Ectodermal cell (in vitro differentiated cells): ENCODE measurements at regions not wholly inside any gene's neighbourhood (a gene's known extent, or its start where the extent isn't known, plus 50 kb on each side); places are given as distances from the start of the nearest gene placed in this dataset.

Experiments used
- H3K27ac ChIP-seq: 2 replicates; pipeline ENCODE4 v1.7.0; 2013; ENCODE audit warnings: mild to moderate bottlenecking, low read depth, low read length; ENCODE audit not compliant: insufficient read depth, poor library complexity, severe bottlenecking
- H3K27me3 ChIP-seq: 2 replicates; pipeline ENCODE4 v1.7.0; 2013; ENCODE audit warnings: mild to moderate bottlenecking, low read length; ENCODE audit not compliant: insufficient read depth, control insufficient read depth, poor library complexity, severe bottlenecking
- H3K36me3 ChIP-seq: one replicate; pipeline ENCODE4 v1.7.0; 2013; ENCODE audit warnings: low read length; ENCODE audit not compliant: control insufficient read depth, insufficient read depth
- H3K4me1 ChIP-seq: one replicate; pipeline ENCODE4 v1.7.0; 2013; ENCODE audit warnings: low read length; ENCODE audit not compliant: control insufficient read depth, insufficient read depth
- H3K4me3 ChIP-seq: 2 replicates; pipeline ENCODE4 v1.7.0; 2013; ENCODE audit warnings: low read depth, low read length, control low read depth; ENCODE audit not compliant: insufficient read depth
- H3K9me3 ChIP-seq: 2 replicates; pipeline ENCODE4 v1.7.0; 2013; ENCODE audit warnings: mild to moderate bottlenecking, low read length, moderate library complexity; ENCODE audit not compliant: control insufficient read depth
- whole genome bisulfite sequencing, 2 experiments: methylation state at CpG; one replicate each; pipeline ENCODE4 v1.1.7; 2013; ENCODE audit warnings: missing lambda C conversion rate in 2 of 2; 5-methylcytosine and 5-hydroxymethylcytosine counted together

DNA sequence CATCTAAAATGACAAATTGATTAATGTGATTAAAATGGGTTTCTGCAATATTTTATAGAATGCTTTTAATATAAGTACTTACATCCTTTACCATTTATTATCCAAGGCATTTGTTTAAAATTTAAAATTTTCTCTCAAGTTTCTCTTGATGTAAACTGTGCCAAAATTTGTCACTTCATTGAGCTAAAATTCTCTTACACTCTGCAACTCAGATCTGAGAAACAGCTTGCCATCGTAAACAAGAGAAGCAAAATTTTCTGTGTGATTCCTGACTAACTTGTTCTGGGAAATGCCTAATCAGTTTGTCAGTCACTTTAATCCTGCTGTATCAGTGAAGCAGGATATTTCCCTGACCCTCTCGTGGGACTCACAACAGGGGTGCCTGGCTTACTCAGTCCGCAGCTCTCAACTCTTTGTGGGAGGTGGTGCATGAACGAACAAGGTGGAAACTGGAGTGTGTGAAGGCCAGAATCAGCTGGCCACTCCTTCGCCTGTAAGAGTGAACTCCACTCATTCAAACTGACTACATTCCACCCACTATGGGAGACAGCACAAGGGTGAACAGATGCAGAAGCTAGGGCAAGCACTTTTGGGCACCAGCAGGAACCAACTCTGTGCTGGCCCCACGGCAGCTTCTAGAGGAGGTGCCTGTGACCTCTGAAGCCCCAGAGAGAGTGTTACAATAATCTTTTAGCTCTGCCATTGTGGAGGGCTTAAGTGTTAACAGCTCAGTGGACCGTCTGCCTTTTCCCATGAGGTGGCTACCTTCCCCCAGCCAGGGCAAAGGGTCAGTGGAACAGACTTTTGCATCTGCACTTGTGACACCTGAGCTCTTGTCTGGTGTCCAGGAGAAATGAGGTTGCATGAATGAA lies 349.4 kb downstream of the FAT4 start:
- WGBS, 2 experiments, result 74 to 80% methylated on average over 7 of the region's 7 CpGs
- H3K36me3 ChIP-seq, result no peaks in the 10 kb centered on the region
- no peak overlapping the region for H3K27ac ChIP-seq
- H3K4me1 ChIP-seq, result no peaks in the 10 kb centered on the region
- H3K4me3 ChIP-seq, result no peak overlapping the region
- no peaks in the 10 kb centered on the region for H3K9me3 ChIP-seq
- H3K27me3 ChIP-seq, result no peaks in the 10 kb centered on the region

DNA sequence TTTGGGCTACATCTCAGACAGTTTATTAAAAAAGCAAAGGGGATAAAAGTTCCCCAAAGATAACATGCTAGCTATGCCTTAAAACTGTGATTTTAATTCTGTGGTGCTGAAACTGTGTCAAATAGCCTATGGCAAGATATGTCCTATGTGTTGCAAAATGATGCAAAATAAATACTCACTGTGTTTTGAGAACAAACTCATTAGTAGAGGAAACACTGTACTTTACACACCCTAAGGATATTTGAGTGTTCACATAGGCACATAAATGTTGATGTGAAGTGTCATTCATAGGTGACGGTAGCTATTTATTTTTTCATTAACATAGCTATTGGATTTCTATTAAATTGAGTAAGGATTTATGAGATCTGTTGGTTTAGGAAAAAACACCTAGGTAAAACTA lies 351.9 kb downstream of the FAT4 start:
- H3K36me3 ChIP-seq, result no peaks in the 10 kb centered on the region
- no peaks in the 10 kb centered on the region for H3K9me3 ChIP-seq
- no peaks in the 10 kb centered on the region for H3K27me3 ChIP-seq
- H3K27ac ChIP-seq, result no peak overlapping the region
- WGBS, 2 experiments, result no CpG with 5 or more reads among the region's 1 CpG
- no peak overlapping the region for H3K4me3 ChIP-seq
- no peaks in the 10 kb centered on the region for H3K4me1 ChIP-seq

DNA sequence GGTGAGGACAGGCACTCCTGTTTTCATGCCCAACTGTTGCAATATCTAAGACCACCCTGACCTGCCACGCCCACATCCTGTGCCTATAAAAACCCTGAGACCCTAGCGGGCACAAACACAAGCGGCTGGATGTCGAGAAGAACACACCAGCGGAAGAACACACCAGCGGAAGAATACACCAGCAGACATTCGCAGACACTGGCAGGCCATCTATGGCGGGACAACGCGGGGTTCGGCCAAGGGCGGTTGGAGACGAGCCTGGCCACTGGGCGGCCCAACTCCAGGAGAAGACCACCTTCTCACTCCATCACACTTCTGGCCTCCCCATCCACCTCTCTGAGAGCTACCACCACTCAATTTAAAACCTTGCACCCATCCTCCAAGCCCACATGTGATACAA lies 361.4 kb downstream of the FAT4 start:
- H3K4me1 ChIP-seq, result no peaks in the 10 kb centered on the region
- H3K36me3 ChIP-seq, result no peaks in the 10 kb centered on the region
- H3K27ac ChIP-seq, result no peak overlapping the region
- no peaks in the 10 kb centered on the region for H3K9me3 ChIP-seq
- H3K4me3 ChIP-seq, result no peak overlapping the region
- 95 to 97% methylated on average over 14 of the region's 14 CpGs for WGBS, 2 experiments
- H3K27me3 ChIP-seq, result no peaks in the 10 kb centered on the region

GRCh38 chr4:125676583-125676982 lies 361.8 kb downstream of the FAT4 start:
- no peaks in the 10 kb centered on the region for H3K4me1 ChIP-seq
- 91 to 94% methylated on average over 12 of the region's 12 CpGs for WGBS, 2 experiments
- no peak overlapping the region for H3K27ac ChIP-seq
- no peak overlapping the region for H3K4me3 ChIP-seq
- no peaks in the 10 kb centered on the region for H3K9me3 ChIP-seq
- no peaks in the 10 kb centered on the region for H3K27me3 ChIP-seq
- H3K36me3 ChIP-seq, result no peaks in the 10 kb centered on the region

DNA sequence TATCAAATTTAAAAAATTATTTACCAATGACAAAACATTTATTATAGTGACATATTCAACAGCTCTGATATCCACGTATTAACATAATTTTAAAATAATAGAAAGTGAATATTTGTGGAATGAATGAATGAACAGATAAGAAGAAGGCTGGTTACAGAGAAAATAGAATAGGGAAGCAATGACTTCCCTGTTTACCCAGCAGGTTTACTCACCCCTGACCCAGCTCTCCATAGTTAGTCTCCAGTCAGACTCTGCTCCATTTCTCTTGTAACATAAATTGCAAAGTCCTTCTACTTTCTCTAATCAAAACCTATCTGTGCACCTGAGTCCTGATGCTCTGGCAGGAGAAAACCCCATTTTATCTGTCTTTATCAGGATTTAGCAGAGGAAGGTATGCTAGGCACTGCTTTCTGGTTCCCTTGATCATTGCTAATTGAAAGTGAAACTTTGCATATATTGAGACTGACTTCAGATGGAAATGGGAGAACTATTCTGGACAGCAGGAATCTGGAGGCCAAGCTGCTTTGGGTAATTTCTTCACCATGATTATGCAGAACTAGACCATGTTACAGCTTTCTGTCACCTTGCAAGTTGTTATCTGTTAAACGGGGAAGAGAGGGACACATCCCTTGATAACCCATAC lies 363.0 kb downstream of the FAT4 start:
- Histone ChIP-seq H3K36me3 (no peaks in the 10 kb centered on the region), H3K4me1 (no peaks in the 10 kb centered on the region), H3K9me3 (no peaks in the 10 kb centered on the region), H3K27me3 (no peaks in the 10 kb centered on the region), H3K4me3 (no peak overlapping the region), H3K27ac (no peak overlapping the region)
- WGBS, 2 experiments, result 100% methylated on average over 1 of the region's 2 CpGs; no CpG with 5 or more reads in 1 of the 2 experiments

GRCh38 chr4:125679989-125680388 lies 365.2 kb downstream of the FAT4 start:
- H3K4me3 ChIP-seq, result no peak overlapping the region
- H3K27me3 ChIP-seq, result no peaks in the 10 kb centered on the region
- H3K27ac ChIP-seq, result no peak overlapping the region
- no peaks in the 10 kb centered on the region for H3K36me3 ChIP-seq
- no peaks in the 10 kb centered on the region for H3K4me1 ChIP-seq
- no peaks in the 10 kb centered on the region for H3K9me3 ChIP-seq

- no peak overlapping the region for H3K27ac ChIP-seq
- H3K4me1 ChIP-seq, result no peaks in the 10 kb centered on the region
- no peaks in the 10 kb centered on the region for H3K36me3 ChIP-seq
- H3K9me3 ChIP-seq, result no peaks in the 10 kb centered on the region
- no peaks in the 10 kb centered on the region for H3K27me3 ChIP-seq
- H3K4me3 ChIP-seq, result no peak overlapping the region
- 100% methylated on average over 1 of the region's 1 CpG for WGBS, 2 experiments
Observed at GRCh38 chr4:125681240-125681639, 366.5 kb downstream of the FAT4 start.

DNA sequence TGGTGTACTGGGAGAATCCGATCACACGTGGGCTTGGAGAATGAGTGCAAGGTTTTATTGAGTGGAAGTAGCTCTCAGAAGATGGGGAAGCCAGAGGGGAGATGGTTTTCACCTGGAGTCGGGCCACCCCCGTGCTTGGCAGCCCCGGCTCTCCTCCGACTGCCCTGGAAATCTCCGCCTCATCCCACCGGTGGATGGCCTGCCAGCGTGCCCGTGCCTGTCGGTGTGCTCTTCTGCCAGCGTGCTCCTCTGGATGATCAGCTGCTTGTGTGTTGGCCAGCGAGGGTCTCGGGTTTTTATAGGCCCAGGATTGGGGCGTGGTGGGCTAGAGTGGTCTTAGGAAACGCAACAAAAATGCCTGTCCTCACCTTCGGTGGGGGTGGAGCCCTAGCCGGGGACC lies 368.0 kb downstream of the FAT4 start:
- Histone ChIP-seq H3K27ac (no peak overlapping the region), H3K4me1 (no peaks in the 10 kb centered on the region), H3K4me3 (no peak overlapping the region), H3K27me3 (no peaks in the 10 kb centered on the region), H3K9me3 (no peaks in the 10 kb centered on the region), H3K36me3 (no peaks in the 10 kb centered on the region)
- 95 to 97% methylated on average over 18 of the region's 18 CpGs for WGBS, 2 experiments

- Histone ChIP-seq H3K9me3 (no peaks in the 10 kb centered on the region), H3K27me3 (no peaks in the 10 kb centered on the region), H3K36me3 (no peaks in the 10 kb centered on the region), H3K4me3 (no peak overlapping the region), H3K4me1 (no peaks in the 10 kb centered on the region), H3K27ac (no peak overlapping the region)
- 90 to 100% methylated on average over 1 to 2 of the region's 3 CpGs for WGBS, 2 experiments
Observed at GRCh38 chr4:125688841-125689240, 374.1 kb downstream of the FAT4 start.

DNA sequence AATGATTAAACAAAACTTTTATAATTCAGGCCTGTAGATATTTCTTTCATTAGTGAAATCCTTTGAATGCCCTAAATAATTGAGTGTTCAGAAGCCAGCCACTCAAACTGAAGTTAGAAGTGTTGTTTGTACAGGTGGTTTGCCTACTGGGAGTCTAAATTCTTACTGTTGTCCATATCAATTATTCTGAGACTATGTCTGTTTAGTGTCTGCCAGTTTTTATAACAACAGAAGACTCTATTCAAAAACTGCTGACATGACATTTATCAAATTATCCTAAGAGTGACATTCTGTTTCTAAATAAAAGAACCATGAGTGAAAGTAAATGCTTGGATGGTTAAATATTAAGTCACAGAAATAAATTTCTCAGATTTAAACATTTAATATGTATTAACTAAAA lies 375.1 kb downstream of the FAT4 start:
- Histone ChIP-seq H3K36me3 (no peaks in the 10 kb centered on the region), H3K27me3 (no peaks in the 10 kb centered on the region), H3K27ac (no peak overlapping the region), H3K4me1 (no peaks in the 10 kb centered on the region), H3K9me3 (no peaks in the 10 kb centered on the region), H3K4me3 (no peak overlapping the region)
